Activated CD4-positive, alpha-beta T cell treated with anti-CD3 and anti-CD28 coated beads, Interleukin-2, amount 10 ng/mL, durations not matched to agents 7 days and 5 days (primary cell): ENCODE measurements at regions not wholly inside any gene's neighbourhood (a gene's known extent, or its start where the extent isn't known, plus 50 kb on each side); places are given as distances from the start of the nearest gene placed in this dataset.

Experiments
- CTCF ChIA-PET: fragments of 350-600 bp; sonication (Branson Sonifier 250); formaldehyde crosslinking; loops from one replicate; lab custom pipeline; 2021; ENCODE audit warnings: antibody characterized with exemption; lab: Charles Lee
- POLR2A ChIA-PET: fragments of 350-600 bp; sonication (Branson Sonifier 250); formaldehyde crosslinking; loops from one replicate; lab custom pipeline; 2021; ENCODE audit warnings: antibody characterized with exemption; lab: Charles Lee
- DNase-seq: peaks from one replicate; pipeline ENCODE4 v3.0.0-alpha.2; 2020
- H3K27ac Mint-ChIP-seq: one replicate; pipeline ENCODE4 v1.8.0; 2021; ENCODE audit warnings: mild to moderate bottlenecking, moderate library complexity, mixed read lengths
- H3K27me3 Mint-ChIP-seq: one replicate; pipeline ENCODE4 v1.8.0; 2021; ENCODE audit warnings: mixed read lengths
- H3K36me3 Mint-ChIP-seq: one replicate; pipeline ENCODE4 v1.8.0; 2021; ENCODE audit warnings: low read depth, mixed read lengths
- H3K4me1 Mint-ChIP-seq: one replicate; pipeline ENCODE4 v1.8.0; 2021; ENCODE audit warnings: mixed read lengths
- H3K4me3 Mint-ChIP-seq: one replicate; pipeline ENCODE4 v1.8.0; 2021; ENCODE audit warnings: mild to moderate bottlenecking, moderate library complexity, mixed read lengths
- H3K9me3 Mint-ChIP-seq: one replicate; pipeline ENCODE4 v1.8.0; 2021; ENCODE audit warnings: mixed read lengths

- POLR2A ChIA-PET, result no interaction called here
Measured at GRCh38 chr13:85538957-85539356, 260.3 kb downstream of the SLITRK6 start.

GRCh38 chr13:85537601-85538000, 261.6 kb downstream of the SLITRK6 start:
- CTCF ChIA-PET, result no interaction called here
- Mint-ChIP-seq H3K4me3 (no peak overlapping the region), H3K27me3 (no peaks in the 10 kb centered on the region), H3K4me1 (peaks cover 8% of the 10 kb centered on the region), H3K9me3 (no peaks in the 10 kb centered on the region), H3K36me3 (no peaks in the 10 kb centered on the region), H3K27ac (no peak overlapping the region)
- POLR2A ChIA-PET, result no interaction called here
- DNase-seq, result no peak

More at GRCh38 chr13:85538957-85539356, 260.3 kb downstream of the SLITRK6 start:
- Mint-ChIP-seq H3K9me3 (peaks cover 2% of the 10 kb centered on the region), H3K36me3 (no peaks in the 10 kb centered on the region), H3K4me1 (peaks cover 12% of the 10 kb centered on the region), H3K27ac (no peak overlapping the region), H3K4me3 (no peak overlapping the region), H3K27me3 (no peaks in the 10 kb centered on the region)
- CTCF ChIA-PET, result no interaction called here
- no peak for DNase-seq

GRCh38 chr13:85536706-85537105, 262.5 kb downstream of the SLITRK6 start:
- CTCF ChIA-PET, result no interaction called here
- H3K27me3 Mint-ChIP-seq, result no peaks in the 10 kb centered on the region
- no peak overlapping the region for H3K4me3 Mint-ChIP-seq
- H3K9me3 Mint-ChIP-seq, result no peaks in the 10 kb centered on the region
- no peaks in the 10 kb centered on the region for H3K36me3 Mint-ChIP-seq
- H3K27ac Mint-ChIP-seq, result no peak overlapping the region
- POLR2A ChIA-PET, result no interaction called here
- H3K4me1 Mint-ChIP-seq, result peaks cover 8% of the 10 kb centered on the region
- DNase-seq, result no peak

GRCh38 chr13:85535316-85536084, 263.7 kb downstream of the SLITRK6 start:
- Mint-ChIP-seq H3K36me3 (no peaks in the 10 kb centered on the region), H3K27ac (no peak overlapping the region), H3K4me3 (no peak overlapping the region), H3K9me3 (no peaks in the 10 kb centered on the region), H3K4me1 (no peaks in the 10 kb centered on the region), H3K27me3 (no peaks in the 10 kb centered on the region)
- ChIA-PET POLR2A (no interaction called here), CTCF (no interaction called here)
- no peak for DNase-seq

- Mint-ChIP-seq H3K27me3 (no peaks in the 10 kb centered on the region), H3K27ac (no peak overlapping the region), H3K36me3 (no peaks in the 10 kb centered on the region), H3K4me1 (no peaks in the 10 kb centered on the region), H3K9me3 (no peaks in the 10 kb centered on the region), H3K4me3 (no peak overlapping the region)
- DNase-seq, result no peak
- POLR2A ChIA-PET, result no interaction called here
- CTCF ChIA-PET, result no interaction called here
Measured at GRCh38 chr13:85533911-85534310, 265.3 kb downstream of the SLITRK6 start.

- CTCF ChIA-PET, result no interaction called here
- Mint-ChIP-seq H3K27ac (no peak overlapping the region), H3K36me3 (no peaks in the 10 kb centered on the region), H3K9me3 (no peaks in the 10 kb centered on the region), H3K4me3 (no peak overlapping the region), H3K4me1 (no peaks in the 10 kb centered on the region), H3K27me3 (no peaks in the 10 kb centered on the region)
- POLR2A ChIA-PET, result no interaction called here
- DNase-seq, result no peak
Measured at GRCh38 chr13:85529218-85529594, 270.0 kb downstream of the SLITRK6 start.

GRCh38 chr13:85528491-85529217, 270.6 kb downstream of the SLITRK6 start:
- ChIA-PET CTCF (no interaction called here), POLR2A (no interaction called here)
- no peaks in the 10 kb centered on the region for H3K36me3 Mint-ChIP-seq
- no peak overlapping the region for H3K27ac Mint-ChIP-seq
- no peaks in the 10 kb centered on the region for H3K27me3 Mint-ChIP-seq
- DNase-seq, result no peak
- H3K4me3 Mint-ChIP-seq, result no peak overlapping the region
- H3K4me1 Mint-ChIP-seq, result no peaks in the 10 kb centered on the region
- no peaks in the 10 kb centered on the region for H3K9me3 Mint-ChIP-seq

GRCh38 chr13:85527316-85527715, 271.9 kb downstream of the SLITRK6 start:
- Mint-ChIP-seq H3K4me3 (no peak overlapping the region), H3K27me3 (no peaks in the 10 kb centered on the region), H3K9me3 (no peaks in the 10 kb centered on the region), H3K27ac (no peak overlapping the region), H3K36me3 (no peaks in the 10 kb centered on the region), H3K4me1 (no peaks in the 10 kb centered on the region)
- DNase-seq, result no peak
- CTCF ChIA-PET, result no interaction called here
- POLR2A ChIA-PET, result no interaction called here

- DNase-seq, result no peak
- Mint-ChIP-seq H3K4me3 (no peak overlapping the region), H3K4me1 (no peaks in the 10 kb centered on the region), H3K27ac (no peak overlapping the region), H3K27me3 (no peaks in the 10 kb centered on the region), H3K9me3 (no peaks in the 10 kb centered on the region), H3K36me3 (no peaks in the 10 kb centered on the region)
- CTCF ChIA-PET, result no interaction called here
- POLR2A ChIA-PET, result no interaction called here
Measured at GRCh38 chr13:85525411-85525810, 273.8 kb downstream of the SLITRK6 start.

- CTCF ChIA-PET, result no interaction called here
Measured at GRCh38 chr13:85521657-85522056, 277.6 kb downstream of the SLITRK6 start.

GRCh38 chr13:85520445-85520844, 278.8 kb downstream of the SLITRK6 start:
- H3K36me3 Mint-ChIP-seq, result no peaks in the 10 kb centered on the region
- no peak overlapping the region for H3K27ac Mint-ChIP-seq
- ChIA-PET POLR2A (no interaction called here), CTCF (interaction anchor here (0.8 kb wide), 1 partner anchor 12 kb away, joined by 3 read pairs; no protein-coding TSS in a partner anchor)
- H3K4me3 Mint-ChIP-seq, result no peak overlapping the region
- H3K27me3 Mint-ChIP-seq, result no peaks in the 10 kb centered on the region
- no peak for DNase-seq
- no peaks in the 10 kb centered on the region for H3K4me1 Mint-ChIP-seq
- H3K9me3 Mint-ChIP-seq, result no peaks in the 10 kb centered on the region

More at GRCh38 chr13:85521657-85522056, 277.6 kb downstream of the SLITRK6 start:
- POLR2A ChIA-PET, result no interaction called here
- H3K36me3 Mint-ChIP-seq, result no peaks in the 10 kb centered on the region
- H3K4me1 Mint-ChIP-seq, result no peaks in the 10 kb centered on the region
- H3K9me3 Mint-ChIP-seq, result no peaks in the 10 kb centered on the region
- H3K27ac Mint-ChIP-seq, result no peak overlapping the region
- no peaks in the 10 kb centered on the region for H3K27me3 Mint-ChIP-seq
- H3K4me3 Mint-ChIP-seq, result no peak overlapping the region
- DNase-seq, result no peak

- Mint-ChIP-seq H3K27me3 (no peaks in the 10 kb centered on the region), H3K4me1 (no peaks in the 10 kb centered on the region), H3K36me3 (no peaks in the 10 kb centered on the region), H3K9me3 (no peaks in the 10 kb centered on the region), H3K4me3 (no peak overlapping the region), H3K27ac (no peak overlapping the region)
- POLR2A ChIA-PET, result no interaction called here
- CTCF ChIA-PET, result no interaction called here
- DNase-seq, result no peak
Measured at GRCh38 chr13:85519363-85519762, 279.9 kb downstream of the SLITRK6 start.

GRCh38 chr13:85512421-85512820, 286.8 kb downstream of the SLITRK6 start:
- no peaks in the 10 kb centered on the region for H3K4me1 Mint-ChIP-seq
- no peaks in the 10 kb centered on the region for H3K27me3 Mint-ChIP-seq
- POLR2A ChIA-PET, result no interaction called here
- DNase-seq, result no peak
- no peak overlapping the region for H3K4me3 Mint-ChIP-seq
- H3K27ac Mint-ChIP-seq, result no peak overlapping the region
- no peaks in the 10 kb centered on the region for H3K36me3 Mint-ChIP-seq
- no peaks in the 10 kb centered on the region for H3K9me3 Mint-ChIP-seq
- CTCF ChIA-PET, result no interaction called here
